ENCODE measurements at regions not wholly inside any gene's neighbourhood (a gene's known extent, or its start where the extent isn't known, plus 50 kb on each side); places are given as distances from the start of the nearest gene placed in this dataset.

DNA sequence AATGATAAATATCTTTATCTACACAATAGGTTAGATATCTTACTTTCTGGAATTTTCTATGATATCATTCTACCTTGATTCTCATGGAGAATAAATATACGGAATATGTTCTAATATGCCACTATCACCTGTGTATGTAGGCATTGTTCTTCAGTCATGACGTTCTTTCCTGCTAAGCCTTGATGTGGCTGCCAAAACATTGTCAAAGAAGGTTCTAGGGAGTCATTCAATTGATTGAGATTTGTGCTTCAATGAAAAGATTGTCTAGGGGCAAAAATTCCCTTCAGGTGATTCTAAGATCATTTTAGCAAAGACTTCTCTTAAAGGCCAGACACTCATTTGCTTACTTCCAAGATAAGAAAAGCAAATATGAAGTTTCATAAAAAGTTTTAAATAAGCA lies 118.1 kb downstream of the MAT2B start:
- DNase-seq: no peak

DNA sequence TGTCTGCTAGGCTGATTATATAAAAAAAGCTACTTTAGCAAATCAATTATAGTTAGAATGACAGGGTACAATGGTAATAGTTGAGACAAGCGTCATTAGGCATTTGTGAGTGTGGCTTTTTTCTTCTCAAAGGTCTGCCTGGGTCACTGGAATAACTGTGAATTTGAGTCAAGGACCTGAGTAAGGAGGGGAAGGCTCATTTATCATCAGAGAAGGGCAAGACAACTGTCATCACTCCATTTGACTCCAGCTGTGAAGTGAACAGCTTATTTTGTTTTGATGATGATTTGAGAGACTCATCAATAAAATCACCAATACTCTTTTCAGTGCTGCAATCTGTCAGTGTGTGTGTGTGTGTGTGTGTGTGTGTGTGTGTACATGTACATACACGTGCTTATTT lies 118.6 kb downstream of the MAT2B start:
- no peak for DNase-seq

DNA sequence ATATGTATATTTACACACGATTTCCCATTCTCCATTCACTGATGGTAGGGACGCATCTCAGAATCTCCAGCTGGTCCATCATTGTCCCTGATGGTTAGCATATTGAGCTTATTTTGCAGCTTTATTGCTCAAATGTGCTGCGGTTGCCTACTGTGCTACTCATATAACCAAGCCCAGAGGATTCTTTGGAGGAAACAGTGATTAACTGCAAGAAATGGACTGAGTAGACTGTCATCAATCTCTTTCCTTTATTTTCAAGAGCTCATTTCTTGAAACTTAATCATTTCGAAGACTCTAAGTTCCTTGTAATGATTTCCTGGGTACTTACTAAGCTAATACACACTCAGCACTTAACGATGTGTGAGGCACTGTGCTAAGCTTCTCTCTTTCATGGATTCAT lies 119.0 kb downstream of the MAT2B start:
- no peak for DNase-seq

DNA sequence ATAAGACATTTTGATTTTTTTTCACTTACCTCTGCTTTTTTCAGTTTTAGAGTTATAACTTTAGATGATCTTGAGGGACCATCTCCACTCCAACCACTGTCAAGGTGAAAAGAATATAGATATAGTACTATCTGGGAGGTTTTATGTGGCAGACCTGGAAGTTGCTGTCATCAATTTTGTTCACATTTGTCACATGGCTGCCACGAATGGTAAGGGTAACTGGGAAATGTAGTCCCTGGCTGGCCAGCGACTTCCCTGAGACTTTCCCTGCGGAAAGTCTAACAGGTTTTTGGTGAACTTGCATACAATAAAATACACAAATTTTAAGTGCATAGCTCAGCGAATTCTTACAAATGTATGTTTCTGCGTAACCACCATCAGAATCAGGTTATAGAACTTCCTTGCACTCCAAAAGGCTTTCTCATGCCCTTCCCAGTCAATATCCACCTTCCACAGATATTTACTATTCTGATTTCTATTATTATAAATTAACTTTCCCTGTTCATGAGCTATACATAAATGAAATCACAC lies 121.5 kb downstream of the MAT2B start:
- DNase-seq: no peak

DNA sequence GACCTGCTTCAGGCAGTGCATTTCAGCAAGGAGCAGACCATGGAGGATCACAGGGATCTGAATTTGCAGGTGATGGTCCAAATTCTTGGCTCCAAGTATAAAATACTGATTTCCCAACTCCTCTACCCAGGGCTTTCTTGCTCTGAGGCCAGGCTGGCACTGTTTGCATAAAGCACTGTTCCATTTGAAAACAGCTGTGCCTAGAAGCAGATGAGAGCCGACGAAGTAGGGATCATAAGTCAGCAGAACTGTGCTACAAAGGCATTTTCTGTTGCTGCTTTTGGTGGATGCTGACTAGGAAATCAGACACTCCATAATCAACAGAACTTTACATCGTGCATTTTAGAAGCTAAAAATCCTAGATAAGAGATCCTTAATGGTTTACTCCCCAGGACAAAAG lies 126.4 kb downstream of the MAT2B start:
- DNase-seq: no peak

DNA sequence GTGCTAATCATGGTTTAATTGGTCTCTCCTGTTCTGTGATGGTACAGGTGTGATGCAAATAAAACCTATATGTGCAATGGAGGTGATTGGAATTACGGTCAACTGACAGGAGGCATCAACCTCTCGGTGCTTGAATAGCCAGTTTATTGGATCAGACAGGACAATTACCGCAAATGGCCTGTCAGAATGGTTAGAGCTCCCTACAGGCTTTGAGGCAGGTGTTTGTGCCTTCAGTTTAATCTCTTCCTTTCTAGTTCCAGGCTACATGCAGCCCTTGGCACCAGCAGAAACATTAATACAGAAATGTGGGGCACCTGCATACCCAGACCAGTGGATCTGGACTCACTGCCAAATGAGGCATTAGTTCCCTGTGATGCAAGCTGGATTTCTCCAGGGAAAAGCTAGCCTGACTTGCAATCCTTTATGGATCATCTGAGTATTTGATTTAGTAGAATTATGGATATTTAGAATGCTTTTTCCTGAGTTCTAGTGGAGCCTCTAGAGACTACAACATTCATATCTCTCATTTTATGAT lies 128.6 kb downstream of the MAT2B start:
- no peak for DNase-seq

DNA sequence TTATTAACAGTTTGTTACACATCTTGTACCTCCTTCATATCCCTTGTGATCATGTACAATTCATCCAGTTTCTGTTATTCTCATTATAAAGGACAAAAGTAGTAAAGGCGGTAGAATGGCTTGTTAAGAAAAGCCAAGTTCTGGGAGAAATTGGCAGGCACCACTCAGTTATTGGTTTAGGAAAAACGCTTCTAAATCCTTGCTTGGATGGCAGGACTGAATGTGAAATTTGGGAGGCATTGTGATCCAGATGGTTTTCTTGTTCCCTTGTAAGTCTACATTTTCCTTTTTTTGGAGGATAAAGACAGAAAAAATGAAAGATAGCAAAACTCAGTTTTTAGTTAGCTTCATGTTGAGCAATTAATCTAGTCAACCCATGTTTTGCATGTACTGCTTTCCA lies 130.2 kb downstream of the MAT2B start:
- DNase-seq: no peak

DNA sequence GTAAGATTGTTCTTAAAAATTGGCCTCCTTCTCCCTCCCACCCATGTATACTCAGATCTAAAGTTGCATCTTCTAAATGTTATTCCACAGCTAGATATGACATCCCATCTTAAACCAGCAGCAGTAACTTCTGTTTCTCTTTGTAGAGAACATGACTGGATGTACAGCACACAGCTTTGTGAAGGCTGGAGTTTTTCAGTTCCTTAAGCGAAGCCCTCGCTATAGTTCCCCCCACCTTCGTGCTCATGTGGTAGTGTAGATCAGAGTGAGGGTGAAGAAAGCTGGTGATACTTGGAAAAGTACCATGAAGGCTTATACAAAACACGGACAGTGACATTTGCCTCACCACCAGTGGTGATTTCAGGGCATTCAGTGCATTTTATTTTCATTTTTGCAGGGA lies 137.5 kb downstream of the MAT2B start:
- DNase-seq: no peak

DNA sequence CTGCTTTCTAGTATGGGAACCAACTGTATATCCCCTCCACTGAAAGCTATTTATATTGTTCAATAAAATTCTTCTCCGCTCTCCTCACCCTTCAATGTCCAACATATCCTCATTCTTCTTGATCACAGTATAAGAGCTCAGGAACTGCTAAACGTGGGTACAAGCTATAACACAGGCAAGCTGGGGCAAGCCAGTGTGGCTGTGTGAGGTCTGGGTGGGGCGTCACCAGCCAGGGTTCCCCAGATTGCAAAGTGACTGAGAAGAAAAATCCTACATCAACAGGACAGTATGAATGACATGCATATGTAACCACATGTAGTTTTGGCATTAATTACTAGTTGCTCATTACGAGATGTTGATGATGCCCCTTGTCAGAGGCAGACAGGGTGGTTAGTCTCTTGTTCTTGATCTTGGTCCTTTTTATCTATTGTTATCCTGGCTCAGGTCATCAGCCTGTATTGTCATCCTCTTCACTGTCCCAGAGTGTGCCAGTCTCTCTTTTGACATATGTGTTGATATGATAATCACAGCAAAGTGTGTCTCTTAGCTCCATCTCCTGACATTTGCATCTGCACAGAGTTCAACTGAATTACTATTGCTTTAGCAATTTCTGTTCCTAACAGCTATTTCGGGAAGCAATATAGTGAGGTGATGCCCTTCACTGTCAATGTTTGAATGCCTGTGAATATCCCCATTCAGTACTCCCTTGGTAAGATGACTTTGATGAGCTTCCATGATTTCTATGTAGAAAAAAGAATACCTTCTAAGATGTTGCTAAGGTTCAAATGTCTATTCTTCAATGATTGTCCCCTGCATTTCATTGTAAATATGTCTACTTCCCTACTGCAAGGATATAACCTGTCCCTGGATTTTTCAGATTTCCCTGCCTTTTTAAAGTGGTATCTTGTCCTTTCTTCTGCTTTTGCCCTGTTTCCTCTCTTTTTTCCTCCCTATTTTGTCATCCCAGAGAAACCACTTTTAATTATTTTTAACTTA lies 140.3 kb downstream of the MAT2B start:
- no peak for DNase-seq

DNA sequence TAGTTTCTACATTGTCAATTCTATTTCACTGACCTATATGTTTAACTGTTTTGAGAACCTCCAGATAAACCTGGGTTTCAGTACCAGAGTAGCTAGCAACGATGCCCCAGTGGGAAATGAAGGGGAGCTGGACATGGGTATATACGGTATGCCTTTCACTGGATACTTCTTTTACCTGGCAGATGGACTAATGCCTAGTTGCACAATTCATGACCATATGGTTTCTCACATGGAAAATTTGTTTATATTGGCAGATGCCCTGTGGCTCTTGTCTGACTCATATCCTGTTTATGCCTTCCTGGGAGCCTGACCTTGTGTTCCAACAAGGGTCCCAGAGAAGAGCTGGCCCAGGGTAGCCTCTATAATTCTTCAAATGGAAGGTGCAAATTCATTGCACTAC lies 144.1 kb downstream of the MAT2B start:
- DNase-seq: no peak

DNA sequence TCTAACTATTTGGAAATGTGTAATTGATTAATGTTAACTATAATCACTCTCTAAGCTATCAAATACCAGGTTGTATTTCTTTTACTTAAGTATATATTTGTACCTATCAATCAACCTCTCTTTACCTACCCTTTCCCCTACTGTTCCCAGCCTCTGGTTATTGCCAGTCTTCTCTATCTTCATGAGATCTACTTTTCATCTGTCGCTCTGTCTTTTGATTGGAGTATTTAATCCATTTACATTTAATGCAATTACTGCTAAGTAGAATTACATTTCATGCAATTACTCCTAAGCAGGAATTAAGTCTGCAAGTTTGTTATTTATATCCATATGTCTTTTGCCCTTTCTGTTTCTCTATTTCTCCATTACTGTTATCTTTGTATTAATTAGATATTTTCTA lies 148.1 kb downstream of the MAT2B start:
- DNase-seq: no peak

DNA sequence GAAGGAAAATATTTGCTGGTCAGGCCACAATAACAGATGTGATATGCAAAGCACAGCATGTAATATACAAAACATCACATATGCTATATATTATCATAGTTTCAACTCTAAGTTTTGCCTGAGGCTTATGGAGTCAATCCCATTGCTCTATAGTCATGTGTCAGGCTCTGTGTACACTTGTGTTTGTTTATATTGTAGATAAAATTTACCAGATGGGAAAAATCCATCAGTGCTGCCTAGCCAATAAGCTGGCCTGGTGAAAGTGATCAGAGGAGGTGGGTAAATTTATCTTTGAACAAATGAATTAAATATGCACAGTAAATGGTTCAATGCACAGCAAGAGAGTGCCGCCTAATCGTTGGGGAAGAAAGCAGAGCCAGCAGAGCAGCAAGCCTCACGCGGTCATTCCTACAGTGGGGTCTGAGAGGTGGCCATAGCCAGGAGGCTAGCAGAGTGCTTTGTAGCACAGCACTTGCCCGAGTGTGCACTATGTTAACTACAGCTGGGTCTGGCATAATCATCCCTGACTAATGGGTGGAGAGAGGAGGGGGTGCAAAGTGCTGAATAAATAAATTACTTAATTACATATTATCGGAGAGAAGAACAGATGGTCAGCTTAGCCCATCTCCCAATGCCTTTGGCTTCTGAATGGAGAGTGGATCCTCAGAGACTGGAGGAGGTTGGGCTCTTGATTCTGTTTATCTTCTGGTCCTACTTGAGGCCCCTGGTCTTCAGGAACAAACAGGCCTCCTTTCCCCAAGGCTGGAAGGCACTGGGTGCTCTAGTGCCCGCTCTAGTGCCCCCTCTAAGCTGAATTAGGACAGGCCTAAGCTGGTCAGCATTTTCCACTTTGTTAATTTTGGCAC lies 153.5 kb downstream of the MAT2B start:
- no peak for DNase-seq

DNA sequence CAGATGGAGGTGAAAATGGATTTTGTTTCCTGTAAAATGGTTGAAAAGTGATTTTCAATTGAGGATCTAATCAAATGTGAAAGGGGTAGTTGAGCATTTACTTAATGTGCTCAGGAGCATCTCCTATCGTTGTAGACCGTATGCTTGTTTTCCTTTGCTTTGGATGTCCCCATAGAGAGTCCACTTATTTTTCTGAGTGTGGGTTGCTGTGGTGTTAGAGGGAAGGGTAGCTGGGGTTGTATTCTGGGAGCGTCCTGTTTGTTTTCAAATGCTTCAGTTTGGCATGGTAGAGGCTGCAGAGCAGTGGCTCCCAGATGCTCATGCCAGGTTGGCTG lies 154.1 kb downstream of the MAT2B start:
- DNase-seq: no peak

DNA sequence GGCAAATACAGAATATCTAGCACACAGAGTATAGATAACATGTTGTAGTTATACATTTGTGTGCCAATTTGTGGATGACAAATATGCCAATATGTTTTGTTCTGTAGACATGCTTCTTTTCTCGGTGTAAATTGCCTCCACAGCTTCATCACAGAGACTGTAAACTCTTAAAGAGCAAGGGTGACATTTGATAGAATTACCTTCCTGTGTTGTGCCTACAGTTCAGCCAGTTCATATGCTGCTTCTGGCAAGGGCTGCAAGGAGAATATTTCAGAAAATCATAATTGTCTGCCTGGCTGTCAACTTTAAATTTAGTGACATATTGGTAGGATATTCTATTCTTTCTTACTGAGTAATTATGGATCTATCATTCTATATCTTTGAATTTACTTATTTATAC lies 155.1 kb downstream of the MAT2B start:
- DNase-seq: no peak

DNA sequence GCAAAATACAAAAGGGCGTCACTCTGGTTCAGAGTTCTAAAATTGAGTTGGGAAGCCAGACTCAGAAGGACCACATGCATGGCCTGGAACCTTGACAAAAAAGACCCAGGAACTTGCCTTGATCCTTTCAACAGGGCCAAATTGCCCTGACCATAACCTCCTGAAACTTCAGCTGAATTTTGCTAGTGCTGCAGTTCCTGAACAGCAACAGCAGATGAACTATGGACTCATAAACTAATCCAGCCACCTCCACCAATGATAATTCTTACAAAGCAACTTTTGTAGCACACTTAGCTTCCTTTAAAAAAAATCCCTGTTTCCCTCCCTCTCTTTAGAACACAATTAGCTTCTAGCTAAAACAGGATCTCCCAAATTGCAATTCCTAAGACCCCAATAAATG lies 155.9 kb downstream of the MAT2B start:
- DNase-seq: no peak

DNA sequence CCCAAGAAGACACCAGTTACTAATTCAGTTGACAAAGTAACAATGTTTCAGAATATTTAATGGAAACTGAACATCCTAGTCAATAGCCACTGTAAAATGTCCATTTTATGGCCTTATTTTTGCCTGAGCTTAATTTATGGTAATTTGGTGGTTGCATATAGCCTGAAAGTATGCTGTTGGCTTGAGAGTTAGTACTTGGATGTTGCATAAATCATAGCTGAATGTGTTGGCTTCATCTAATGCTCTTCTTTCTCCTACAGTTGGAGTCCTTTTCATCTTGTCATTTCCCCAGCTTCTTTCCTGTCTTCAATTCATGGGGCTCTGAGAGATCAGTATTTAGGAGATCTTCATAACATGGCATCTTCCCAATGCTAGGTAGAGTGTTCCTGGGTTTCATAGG lies 164.6 kb downstream of the MAT2B start:
- no peak for DNase-seq

DNA sequence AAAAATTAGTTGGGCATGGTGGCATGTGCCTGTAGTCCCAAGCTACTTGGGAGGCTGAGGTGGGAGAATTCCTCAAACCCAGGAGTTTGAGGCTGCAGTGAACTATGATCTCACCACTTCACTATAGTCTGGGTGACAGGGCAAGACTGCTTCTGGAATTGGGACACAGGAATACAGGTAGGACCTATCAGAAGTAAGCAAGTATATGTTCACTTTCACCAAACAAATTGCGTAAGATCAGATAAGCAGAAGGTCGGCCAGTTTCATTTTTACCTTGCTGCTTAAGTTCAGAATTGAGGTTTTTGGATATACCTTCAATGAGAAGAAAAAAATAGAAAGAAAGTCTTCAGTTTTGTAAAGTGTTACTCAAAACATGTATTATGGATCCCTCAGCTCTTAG lies 171.7 kb downstream of the MAT2B start:
- no peak for DNase-seq

DNA sequence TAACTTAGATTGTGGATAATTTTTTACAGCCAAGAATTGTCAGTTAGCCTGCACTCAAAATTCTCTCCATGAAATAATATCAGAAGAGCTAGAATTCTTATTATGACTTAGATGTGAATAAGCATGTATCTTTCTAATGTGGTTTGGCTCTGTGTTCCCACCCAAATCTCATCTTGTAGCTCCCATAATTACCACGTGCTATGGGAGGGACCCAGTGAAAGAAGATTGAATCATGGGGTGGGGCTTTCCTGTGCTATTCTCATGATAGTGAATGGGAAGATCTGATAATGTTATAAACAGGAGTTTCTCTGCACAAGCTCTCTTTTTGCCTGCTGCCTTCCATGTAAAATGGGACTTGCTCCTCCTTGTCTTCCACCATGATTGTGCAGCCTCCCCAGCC lies 176.8 kb downstream of the MAT2B start:
- DNase-seq: no peak

DNA sequence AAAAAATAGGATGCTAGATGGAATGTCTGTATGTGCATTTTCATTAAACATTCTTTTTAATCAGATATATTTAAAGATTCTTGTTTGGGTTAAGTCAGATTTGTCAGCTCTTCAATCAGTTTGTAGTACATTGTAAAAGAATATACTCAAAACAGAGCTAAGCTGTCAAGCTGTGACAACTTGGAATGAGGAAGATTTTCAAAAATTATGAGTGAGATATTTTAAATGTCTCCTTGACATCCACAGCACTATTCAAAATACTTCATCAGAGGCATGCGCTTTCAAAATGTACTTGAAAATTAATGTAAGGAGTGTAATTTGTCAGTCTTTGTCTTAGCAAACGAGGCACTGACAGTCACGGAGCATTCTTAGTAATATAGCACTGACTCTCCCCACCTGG lies 182.0 kb downstream of the MAT2B start:
- no peak for DNase-seq

DNA sequence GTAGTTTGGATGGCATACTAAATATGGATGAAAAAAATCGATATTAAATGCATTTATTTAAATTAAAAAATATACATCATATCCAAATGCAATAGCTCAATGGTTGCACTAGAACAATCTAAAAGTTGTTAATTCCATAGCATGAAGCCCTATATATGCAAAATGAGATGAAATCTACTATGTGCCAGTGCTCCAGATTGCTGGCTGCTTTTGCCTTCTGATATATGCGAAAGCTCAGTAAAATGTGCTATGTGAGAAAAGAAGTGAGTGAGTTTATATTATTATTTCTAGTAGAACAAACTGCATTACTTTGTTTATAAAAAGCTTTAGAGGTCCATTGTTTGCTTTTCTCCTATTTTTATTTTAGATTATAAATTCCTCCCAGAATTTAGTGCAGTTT lies 186.7 kb downstream of the MAT2B start:
- no peak for DNase-seq

DNA sequence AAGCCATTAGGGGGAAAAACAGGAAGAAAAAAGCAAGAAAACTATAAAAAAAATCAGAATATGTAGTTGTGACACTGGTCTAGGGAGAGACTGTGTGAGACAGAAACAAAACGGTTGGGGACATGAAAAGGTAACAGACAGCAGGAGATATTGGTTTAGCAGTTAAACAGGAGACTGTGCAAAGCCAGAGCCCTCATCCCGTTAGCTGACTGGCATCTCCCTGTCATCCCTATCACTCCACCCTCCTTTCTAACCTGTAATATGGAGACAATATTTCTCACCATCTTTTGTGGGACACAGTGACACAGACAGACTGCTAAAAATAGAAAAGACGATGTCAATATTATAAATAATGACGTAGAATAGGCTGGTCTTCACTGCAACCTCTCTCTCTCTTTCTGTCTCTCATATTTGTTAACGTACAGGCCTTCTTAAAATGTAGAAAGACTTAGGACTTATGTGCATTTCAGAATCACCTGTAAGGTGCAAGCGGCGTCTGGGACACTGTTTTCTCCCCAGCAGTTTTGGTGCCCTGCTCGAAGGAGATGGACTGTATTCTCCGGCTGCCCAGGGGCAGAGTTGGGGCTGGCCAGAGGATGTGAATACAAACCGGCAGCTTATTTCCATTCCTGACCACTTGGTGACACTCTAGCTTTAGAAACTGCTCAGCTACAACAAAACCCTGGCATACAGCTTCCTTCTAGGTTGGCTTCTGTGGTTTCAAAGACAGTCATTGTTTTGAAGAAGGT lies 190.6 kb downstream of the MAT2B start:
- no peak for DNase-seq

DNA sequence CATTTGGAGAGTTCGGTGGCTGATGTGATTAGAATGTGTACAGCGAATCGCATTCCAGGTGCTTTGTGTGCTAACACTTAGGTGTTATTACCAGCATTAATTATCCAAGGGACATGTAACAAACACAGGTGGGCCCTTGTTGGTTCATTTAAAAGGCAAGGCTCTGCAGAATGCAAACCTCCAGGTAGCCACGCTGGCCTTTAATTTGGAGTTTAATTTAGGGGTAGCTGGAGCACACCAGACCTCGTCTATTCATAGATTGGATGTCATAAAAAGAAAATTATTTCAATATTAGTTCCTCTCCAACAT lies 191.1 kb downstream of the MAT2B start:
- no peak for DNase-seq

Data from stimulated activated CD4-positive, alpha-beta T cell treated with anti-CD3 and anti-CD28 coated beads, Interleukin-2, amount 100 ng/mL, for 48 hours (primary cell).